Activated CD8-positive, alpha-beta memory T cell treated with anti-CD3 and anti-CD28 coated beads for 36 hours (primary cell): ENCODE measurements at regions not wholly inside any gene's neighbourhood (a gene's known extent, or its start where the extent isn't known, plus 50 kb on each side); places are given as distances from the start of the nearest gene placed in this dataset.
"Not testable (repeated sequence)": the region's sequence is repeated elsewhere in the genome, so short reads cannot be mapped to it uniquely, and the experiment has no call there.

Experiments
- CTCF ChIA-PET: fragments of 350-600 bp; sonication (Branson Sonifier 250); formaldehyde crosslinking; loops from one replicate; lab custom pipeline; 2021; ENCODE audit warnings: antibody characterized with exemption; lab: Charles Lee
- POLR2A ChIA-PET: fragments of 350-600 bp; sonication (Branson Sonifier 250); formaldehyde crosslinking; loops from one replicate; lab custom pipeline; 2021; ENCODE audit warnings: antibody characterized with exemption; lab: Charles Lee

DNA sequence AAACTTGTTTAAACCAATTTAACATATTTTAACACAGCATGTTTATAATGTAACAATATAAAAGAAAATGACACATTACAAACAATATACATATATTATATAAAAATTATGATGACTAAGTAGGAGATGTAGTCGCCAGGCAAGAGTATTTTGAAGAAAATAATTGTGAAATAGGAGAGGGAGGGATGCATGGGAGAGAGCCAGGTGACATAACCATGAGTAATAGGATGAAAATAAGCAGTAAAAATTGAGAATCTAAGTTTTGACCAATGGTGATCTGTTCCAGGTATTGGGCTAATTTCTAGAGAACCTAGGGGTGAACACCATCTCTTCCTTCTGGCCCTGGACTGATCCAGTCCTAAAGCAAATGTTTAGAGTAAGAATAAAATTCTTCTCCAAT is 315.2 kb upstream of the G2E3 start:
- CTCF ChIA-PET: no interaction called here

GRCh38 chr14:30244348-30244747 is 314.6 kb upstream of the G2E3 start:
- CTCF ChIA-PET, POLR2A ChIA-PET: not testable (repeated sequence)

More for the DNA sequence above, 315.2 kb upstream of the G2E3 start:
- POLR2A ChIA-PET: no interaction called here

DNA sequence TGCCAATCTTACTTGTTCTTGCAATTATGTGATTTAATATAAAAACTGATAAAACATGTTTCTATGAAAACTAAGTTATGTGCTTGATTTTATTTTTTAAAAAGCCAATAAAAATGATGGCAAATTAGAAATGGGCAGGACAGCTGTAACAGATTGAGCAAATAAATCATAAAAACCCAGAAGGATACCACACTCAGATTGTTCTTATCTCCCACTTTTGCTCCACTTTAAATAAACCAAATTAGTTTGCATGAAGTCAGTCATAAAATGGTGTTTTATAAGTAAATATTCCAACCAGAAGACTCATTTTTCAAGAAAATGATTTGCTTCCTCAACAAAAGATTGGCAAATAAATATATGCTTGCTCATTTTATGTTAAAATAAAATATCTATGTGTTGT is 307.9 kb upstream of the G2E3 start:
- POLR2A ChIA-PET: no interaction called here

DNA sequence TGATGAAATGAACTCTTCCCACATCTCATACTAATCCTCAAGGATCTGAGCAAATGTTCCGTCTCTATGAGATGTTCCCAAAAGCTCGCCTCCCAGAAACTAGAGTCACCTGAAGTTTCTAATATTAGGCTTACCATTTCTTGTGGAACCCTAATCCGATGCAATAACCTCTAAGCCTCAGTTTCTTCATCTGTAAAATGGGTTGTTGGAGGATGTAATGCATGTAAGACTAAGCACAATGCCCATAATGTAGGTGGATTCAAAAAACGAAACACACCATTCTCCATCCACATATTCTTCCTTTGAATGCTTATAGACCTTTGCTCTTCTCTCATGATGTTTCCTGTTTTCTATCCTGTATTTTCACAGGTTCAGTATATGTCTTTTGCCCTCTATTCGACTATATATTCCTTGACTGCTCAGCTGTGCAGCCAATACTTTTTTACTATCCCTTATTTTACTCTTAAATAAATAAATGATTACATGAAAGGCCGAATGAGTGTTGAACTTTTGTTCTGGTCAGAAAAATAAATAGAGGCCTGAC is 307.3 kb upstream of the G2E3 start:
- CTCF ChIA-PET: no interaction called here
- POLR2A ChIA-PET: no interaction called here

More for the DNA sequence above, 307.9 kb upstream of the G2E3 start:
- CTCF ChIA-PET: no interaction called here

- CTCF ChIA-PET: no interaction called here
- POLR2A ChIA-PET: no interaction called here
These were observed 306.8 kb upstream of the G2E3 start for GRCh38 chr14:30252151-30252550.

DNA sequence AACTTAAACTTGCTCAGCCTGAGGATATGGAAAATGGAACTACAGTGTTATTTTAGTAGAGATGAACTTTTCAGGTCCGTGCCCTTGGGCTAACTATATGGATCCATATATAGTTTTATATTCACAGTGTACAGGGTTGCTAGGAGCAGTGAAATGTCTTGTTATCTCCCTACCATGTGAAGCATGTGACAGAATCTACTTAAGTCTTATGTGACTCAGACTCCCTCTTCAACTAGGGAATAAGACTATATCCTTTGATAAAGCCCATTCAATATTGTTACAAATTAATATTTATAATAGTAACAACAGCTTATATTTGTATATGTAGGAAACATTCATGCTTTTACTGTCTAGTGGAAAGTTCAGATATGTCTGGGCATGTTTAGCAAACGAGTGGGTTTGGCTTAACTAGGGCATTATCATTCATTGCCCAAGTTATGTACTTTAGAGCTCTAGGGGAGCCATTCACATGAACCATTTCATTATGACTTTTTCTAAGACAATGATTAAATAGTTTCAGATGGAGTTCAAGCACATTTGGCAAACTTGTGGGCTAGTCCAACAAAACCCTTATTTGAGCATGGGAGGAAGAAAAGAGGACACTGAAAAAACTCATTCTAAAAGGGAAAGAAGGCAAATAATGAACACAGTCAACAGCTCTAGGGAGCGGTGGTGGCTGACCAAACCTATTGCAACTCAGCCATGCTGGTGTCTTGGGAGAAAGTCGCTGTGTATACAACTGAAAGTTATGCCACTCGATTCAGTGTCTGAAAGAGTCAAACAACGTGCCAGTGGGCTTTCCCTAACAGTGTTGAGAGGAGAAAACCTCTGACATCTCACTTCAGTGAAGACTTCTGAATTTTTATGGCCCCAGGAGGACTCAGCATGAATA is 305.9 kb upstream of the G2E3 start:
- CTCF ChIA-PET: no interaction called here
- POLR2A ChIA-PET: no interaction called here

- ChIA-PET POLR2A (no interaction called here), CTCF (no interaction called here)
These were observed 302.3 kb upstream of the G2E3 start for GRCh38 chr14:30256627-30257026.

DNA sequence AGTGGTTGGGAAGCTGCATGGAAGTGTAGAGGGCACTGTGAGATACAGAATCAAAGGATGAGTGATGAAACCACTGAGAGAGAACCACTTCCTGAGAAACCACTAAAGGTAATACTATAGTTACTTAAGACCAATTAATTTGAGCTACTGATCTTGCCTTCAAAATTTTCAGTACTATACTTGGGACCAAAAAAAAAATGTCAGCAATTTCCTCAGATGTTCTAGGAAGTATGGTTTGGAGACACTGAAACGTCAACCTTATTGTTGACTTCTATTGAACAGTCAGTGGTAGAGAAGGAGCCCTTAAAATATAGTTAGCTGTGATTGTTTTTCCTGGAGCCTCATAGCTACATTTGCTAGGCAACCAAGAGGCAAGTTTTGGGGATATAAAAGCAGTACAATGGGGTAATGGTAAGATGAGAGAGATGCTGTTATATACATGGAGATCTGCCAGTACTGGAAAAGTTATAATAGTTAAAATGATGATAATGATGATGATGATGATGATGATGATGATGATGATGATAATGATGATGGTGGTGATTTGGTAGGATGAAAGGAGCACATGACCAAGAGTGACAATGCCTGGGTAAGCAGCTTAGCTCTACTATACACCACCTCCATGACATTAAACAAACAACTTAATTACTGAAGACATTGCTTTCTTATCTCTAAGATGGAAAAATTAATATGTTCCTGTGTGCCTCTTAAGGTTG is 300.9 kb upstream of the G2E3 start:
- CTCF ChIA-PET: interaction anchor here (1.4 kb wide), 1 partner anchor 13 kb away, joined by 5 read pairs; no protein-coding TSS in a partner anchor

GRCh38 chr14:30260833-30261607 is 297.9 kb upstream of the G2E3 start:
- POLR2A ChIA-PET: no interaction called here
- CTCF ChIA-PET: no interaction called here

More for the DNA sequence above, 300.9 kb upstream of the G2E3 start:
- POLR2A ChIA-PET: no interaction called here

- ChIA-PET POLR2A (no interaction called here), CTCF (no interaction called here)
These were observed 294.8 kb upstream of the G2E3 start for GRCh38 chr14:30264161-30264560.

- ChIA-PET POLR2A (no interaction called here), CTCF (no interaction called here)
These were observed 292.7 kb upstream of the G2E3 start for GRCh38 chr14:30266290-30266689.

DNA sequence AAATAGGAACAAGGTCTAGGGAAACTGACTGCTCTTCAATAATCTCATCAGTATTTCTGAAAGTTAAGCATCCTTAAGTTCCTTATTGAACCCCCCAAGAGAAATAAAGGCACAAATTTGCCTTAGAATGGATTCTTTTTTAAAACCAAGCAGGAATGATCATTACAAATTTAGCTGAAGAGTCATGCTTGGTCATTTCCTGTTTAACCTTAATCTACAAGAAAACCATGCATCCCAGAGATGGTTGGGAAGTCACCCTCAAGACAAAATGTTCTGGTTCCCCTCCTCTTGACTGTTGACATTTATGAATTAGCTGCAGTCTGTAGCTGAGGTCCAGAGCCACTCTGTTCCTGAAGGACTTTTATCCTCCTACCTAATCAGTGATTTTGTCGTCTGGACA is 291.8 kb upstream of the G2E3 start:
- ChIA-PET CTCF (no interaction called here), POLR2A (no interaction called here)

DNA sequence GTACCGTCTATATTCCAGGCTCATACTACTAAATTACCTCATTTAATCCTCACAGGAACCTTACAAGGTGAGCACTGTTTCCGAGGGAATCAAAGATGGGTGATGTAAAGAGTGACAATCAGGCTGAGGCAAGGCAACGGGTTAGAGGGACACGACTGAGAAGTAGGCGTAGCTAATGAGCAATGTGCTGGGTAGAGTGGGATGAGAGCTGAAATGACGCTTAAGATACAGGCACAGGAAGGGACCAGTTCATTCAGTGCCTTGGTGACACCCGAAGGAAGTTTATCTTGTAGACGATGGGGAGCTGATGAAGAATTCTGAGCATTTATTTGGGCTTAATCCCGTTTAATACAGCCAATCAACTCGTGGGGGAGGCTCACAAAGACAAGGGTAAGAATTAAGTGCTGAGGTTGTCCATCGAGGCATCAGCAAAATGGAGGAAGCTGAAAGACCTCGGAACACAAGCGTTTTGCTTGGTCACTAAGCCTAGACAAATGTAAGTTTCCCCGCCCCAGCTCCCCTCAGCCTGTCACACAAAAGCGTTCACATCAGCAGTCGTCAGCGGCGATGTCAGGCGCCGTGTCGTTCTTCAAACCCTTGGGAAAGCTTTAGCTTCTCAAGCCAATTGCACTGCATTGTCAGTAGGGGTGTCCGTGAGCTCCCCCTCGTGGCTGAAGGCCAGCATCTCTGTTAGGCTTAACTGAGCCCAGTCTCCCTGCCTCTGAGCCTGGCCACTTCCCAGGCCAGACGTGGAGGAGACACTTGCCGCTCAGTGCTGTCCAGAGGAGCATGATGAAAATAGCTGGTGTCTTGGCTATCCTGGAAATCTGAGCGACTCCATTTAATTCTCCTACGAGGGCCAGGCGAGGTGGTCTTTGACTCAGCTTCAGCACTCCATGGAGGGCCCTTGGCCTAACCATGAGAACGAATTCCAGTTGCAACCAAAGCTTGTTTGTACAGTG is 288.5 kb upstream of the G2E3 start:
- POLR2A ChIA-PET: no interaction called here
- CTCF ChIA-PET: interaction anchor here (0.7 to 1.4 kb wide), 4 partner anchors 13 to 689 kb away, joined by 3 to 5 read pairs (median 3); no protein-coding TSS in a partner anchor

DNA sequence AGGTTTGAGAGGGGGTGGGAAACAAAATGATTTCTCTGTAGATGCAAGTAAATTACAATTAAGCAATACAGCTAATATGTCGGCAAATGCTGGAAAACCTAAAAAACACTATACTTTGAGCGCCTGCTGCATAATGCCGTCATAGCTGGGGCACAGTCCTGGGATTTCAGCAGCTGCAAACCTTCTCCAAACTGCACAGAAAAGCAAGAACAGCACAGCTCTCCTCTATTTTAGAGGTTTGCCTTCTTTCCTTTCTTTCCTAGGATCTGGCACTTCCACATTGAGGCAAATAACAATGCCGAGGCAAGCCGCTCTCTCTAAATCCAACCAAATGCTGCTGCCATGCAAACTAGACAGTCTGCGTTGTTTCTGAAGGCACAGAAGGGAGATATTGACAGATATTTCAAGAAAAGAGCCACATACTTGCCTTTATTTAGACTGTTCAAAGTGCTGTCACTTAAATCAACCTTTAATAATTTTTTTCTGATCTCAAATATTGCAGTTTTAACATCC is 287.1 kb upstream of the G2E3 start:
- POLR2A ChIA-PET: no interaction called here
- CTCF ChIA-PET: no interaction called here

- POLR2A ChIA-PET: no interaction called here
These were observed 285.8 kb upstream of the G2E3 start for GRCh38 chr14:30272848-30273832.

DNA sequence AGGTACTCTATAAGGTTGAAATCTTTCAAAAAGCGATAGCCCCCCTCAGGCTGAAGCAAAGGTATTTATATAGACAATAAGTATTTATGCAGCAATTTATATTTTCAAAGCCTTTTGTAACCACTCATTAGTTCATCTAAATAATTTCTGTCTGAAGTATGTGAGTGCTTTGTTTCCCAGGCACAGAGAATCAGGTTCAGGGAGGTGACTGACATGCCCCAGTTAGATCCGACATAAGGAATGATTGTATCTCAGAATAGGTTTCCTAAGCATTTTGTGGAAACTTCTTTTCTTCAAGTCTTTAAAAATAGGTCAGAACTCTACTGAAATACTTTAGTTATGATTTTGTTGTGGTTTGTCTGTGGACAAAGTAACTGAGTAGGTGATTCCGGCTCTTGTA is 283.4 kb upstream of the G2E3 start:
- ChIA-PET POLR2A (no interaction called here), CTCF (no interaction called here)

More at GRCh38 chr14:30272848-30273832, 285.8 kb upstream of the G2E3 start:
- CTCF ChIA-PET: no interaction called here

DNA sequence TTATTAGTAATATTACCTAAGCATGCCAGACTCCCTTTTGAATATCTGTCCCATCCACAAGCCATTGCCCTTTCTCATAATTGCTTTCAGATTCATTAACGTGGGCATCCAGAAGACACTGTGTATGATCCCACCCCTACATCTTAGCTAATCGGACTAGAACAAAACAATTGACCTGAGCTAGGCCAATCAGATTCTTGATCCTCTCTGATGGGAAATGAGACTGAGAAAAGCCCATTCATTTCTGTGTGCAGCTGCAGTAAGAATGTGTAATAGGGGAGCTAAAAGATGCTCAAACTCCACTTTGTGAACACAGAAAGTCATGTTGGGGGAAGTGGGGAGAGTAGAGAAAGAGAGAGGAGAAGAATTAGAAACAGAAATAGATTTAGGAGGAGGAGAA is 281.7 kb upstream of the G2E3 start:
- ChIA-PET CTCF (no interaction called here), POLR2A (no interaction called here)
